HepG2 (cell line): ENCODE measurements at regions not wholly inside any gene's neighbourhood (a gene's known extent, or its start where the extent isn't known, plus 50 kb on each side); places are given as distances from the start of the nearest gene placed in this dataset.

ENCODE experiments used
- CC2D1A ChIP-seq: sonication (generic); formaldehyde crosslinking; IDR thresholded peaks from 2 replicates; pipeline ENCODE4 v1.8.1; 2023; ENCODE audit warnings: mild to moderate bottlenecking, missing genetic modification reagents
- HBP1 ChIP-seq: IDR thresholded peaks from 2 replicates; pipeline ENCODE4 v1.6.1; 2016; ENCODE audit warnings: low read depth, control low read depth
- MIER3 ChIP-seq: IDR thresholded peaks from 2 replicates; pipeline ENCODE4 v1.6.1; 2016; ENCODE audit warnings: missing compliant biosample characterization, borderline replicate concordance
- NR2F1 ChIP-seq, 2 experiments: fragments of 450-650 bp in 1 of 2; formaldehyde crosslinking in 1 of 2; IDR thresholded peaks; 2 replicates each; pipeline versions ENCODE4 v1.5.0 to v1.6.1; 2016 to 2020; ENCODE audit warnings: mild to moderate bottlenecking in 1 of 2, missing compliant biosample characterization in 1 of 2, missing genetic modification reagents in 1 of 2, moderate library complexity in 1 of 2
- TGIF2 ChIP-seq: IDR thresholded peaks from 2 replicates; pipeline ENCODE4 v1.6.1; 2016; ENCODE audit warnings: control low read depth, missing compliant biosample characterization
- ZBTB20 ChIP-seq: sonication (generic); formaldehyde crosslinking; IDR thresholded peaks from 2 replicates; pipeline ENCODE4 v1.8.1; 2023; ENCODE audit warnings: missing genetic modification reagents, low read depth, mild to moderate bottlenecking, borderline replicate concordance
- ZSCAN9 ChIP-seq: IDR thresholded peaks from 2 replicates; pipeline ENCODE4 v1.6.1; 2016; ENCODE audit warnings: borderline replicate concordance
- TF ChIP-seq, protein P1 (sequence below): sonication (generic); formaldehyde crosslinking; IDR thresholded peaks from 2 replicates; pipeline ENCODE4 v1.4.0; 2020; ENCODE audit warnings: missing genetic modification reagents
- TF ChIP-seq, protein P2 (sequence below): sonication (generic); formaldehyde crosslinking; IDR thresholded peaks from 2 replicates; pipeline ENCODE4 v1.4.0; 2020; ENCODE audit warnings: missing genetic modification reagents
- TF ChIP-seq, protein P3 (sequence below), 2 experiments: IDR thresholded peaks; 2 replicates each; pipeline ENCODE4 v1.6.1; 2011 to 2012; ENCODE audit warnings: low read length in 2 of 2, borderline replicate concordance in 1 of 2, low read depth in 1 of 2, mild to moderate bottlenecking in 1 of 2, moderate library complexity in 1 of 2
- TF ChIP-seq, protein P4 (sequence below): sonication (generic); formaldehyde crosslinking; IDR thresholded peaks from 2 replicates; pipeline ENCODE4 v1.4.0; 2020; ENCODE audit warnings: missing genetic modification reagents
- TF ChIP-seq, protein P5 (sequence below): sonication (generic); formaldehyde crosslinking; conservative IDR thresholded peaks from 2 replicates; pipeline ENCODE4 v1.4.0; 2020; ENCODE audit warnings: mild to moderate bottlenecking, missing genetic modification reagents, moderate library complexity

DNA sequence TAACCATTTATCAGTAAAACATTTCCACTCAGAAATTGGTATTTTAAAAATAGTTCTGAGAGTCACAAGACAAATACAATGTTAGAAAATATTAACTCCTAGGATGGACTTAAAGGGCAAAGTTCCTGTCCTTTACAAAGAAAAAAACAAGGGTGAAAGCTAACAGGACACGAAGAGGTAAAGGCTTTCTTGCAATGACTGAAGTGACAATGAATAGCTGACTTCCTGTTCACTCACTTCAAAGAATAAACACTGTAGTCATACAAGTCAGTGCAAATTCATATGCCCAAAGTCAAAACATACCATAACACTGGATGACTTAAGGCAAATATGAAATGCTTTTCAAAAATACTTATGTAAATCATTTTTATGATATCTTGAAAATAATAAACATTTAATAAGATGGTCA, 1389.8 kb upstream of the ALCAM start (continued):
- TF ChIP-seq, protein P1, sequence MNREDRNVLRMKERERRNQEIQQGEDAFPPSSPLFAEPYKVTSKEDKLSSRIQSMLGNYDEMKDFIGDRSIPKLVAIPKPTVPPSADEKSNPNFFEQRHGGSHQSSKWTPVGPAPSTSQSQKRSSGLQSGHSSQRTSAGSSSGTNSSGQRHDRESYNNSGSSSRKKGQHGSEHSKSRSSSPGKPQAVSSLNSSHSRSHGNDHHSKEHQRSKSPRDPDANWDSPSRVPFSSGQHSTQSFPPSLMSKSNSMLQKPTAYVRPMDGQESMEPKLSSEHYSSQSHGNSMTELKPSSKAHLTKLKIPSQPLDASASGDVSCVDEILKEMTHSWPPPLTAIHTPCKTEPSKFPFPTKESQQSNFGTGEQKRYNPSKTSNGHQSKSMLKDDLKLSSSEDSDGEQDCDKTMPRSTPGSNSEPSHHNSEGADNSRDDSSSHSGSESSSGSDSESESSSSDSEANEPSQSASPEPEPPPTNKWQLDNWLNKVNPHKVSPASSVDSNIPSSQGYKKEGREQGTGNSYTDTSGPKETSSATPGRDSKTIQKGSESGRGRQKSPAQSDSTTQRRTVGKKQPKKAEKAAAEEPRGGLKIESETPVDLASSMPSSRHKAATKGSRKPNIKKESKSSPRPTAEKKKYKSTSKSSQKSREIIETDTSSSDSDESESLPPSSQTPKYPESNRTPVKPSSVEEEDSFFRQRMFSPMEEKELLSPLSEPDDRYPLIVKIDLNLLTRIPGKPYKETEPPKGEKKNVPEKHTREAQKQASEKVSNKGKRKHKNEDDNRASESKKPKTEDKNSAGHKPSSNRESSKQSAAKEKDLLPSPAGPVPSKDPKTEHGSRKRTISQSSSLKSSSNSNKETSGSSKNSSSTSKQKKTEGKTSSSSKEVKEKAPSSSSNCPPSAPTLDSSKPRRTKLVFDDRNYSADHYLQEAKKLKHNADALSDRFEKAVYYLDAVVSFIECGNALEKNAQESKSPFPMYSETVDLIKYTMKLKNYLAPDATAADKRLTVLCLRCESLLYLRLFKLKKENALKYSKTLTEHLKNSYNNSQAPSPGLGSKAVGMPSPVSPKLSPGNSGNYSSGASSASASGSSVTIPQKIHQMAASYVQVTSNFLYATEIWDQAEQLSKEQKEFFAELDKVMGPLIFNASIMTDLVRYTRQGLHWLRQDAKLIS (CRISPR knock-in tag) = no peak
- TF ChIP-seq, protein P2, sequence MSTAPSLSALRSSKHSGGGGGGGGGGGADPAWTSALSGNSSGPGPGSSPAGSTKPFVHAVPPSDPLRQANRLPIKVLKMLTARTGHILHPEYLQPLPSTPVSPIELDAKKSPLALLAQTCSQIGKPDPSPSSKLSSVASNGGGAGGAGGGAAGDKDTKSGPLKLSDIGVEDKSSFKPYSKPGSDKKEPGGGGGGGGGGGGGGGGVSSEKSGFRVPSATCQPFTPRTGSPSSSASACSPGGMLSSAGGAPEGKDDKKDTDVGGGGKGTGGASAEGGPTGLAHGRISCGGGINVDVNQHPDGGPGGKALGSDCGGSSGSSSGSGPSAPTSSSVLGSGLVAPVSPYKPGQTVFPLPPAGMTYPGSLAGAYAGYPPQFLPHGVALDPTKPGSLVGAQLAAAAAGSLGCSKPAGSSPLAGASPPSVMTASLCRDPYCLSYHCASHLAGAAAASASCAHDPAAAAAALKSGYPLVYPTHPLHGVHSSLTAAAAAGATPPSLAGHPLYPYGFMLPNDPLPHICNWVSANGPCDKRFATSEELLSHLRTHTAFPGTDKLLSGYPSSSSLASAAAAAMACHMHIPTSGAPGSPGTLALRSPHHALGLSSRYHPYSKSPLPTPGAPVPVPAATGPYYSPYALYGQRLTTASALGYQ = peak; percentile 82
- TF ChIP-seq ZBTB20 (CRISPR knock-in tag) = peak; percentile 73; the same call in 1 of the 2 replicates
- 0 out of 2 replicates have a peak, but pooled peaks have one; percentile 38 for TF ChIP-seq HBP1 (CRISPR knock-in tag)
- peak; percentile 59; the same call in 1 of the 2 replicates for TF ChIP-seq MIER3 (CRISPR knock-in tag)
- TF ChIP-seq, protein P3, sequence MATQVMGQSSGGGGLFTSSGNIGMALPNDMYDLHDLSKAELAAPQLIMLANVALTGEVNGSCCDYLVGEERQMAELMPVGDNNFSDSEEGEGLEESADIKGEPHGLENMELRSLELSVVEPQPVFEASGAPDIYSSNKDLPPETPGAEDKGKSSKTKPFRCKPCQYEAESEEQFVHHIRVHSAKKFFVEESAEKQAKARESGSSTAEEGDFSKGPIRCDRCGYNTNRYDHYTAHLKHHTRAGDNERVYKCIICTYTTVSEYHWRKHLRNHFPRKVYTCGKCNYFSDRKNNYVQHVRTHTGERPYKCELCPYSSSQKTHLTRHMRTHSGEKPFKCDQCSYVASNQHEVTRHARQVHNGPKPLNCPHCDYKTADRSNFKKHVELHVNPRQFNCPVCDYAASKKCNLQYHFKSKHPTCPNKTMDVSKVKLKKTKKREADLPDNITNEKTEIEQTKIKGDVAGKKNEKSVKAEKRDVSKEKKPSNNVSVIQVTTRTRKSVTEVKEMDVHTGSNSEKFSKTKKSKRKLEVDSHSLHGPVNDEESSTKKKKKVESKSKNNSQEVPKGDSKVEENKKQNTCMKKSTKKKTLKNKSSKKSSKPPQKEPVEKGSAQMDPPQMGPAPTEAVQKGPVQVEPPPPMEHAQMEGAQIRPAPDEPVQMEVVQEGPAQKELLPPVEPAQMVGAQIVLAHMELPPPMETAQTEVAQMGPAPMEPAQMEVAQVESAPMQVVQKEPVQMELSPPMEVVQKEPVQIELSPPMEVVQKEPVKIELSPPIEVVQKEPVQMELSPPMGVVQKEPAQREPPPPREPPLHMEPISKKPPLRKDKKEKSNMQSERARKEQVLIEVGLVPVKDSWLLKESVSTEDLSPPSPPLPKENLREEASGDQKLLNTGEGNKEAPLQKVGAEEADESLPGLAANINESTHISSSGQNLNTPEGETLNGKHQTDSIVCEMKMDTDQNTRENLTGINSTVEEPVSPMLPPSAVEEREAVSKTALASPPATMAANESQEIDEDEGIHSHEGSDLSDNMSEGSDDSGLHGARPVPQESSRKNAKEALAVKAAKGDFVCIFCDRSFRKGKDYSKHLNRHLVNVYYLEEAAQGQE (IDR thresholded peaks at IDR 0.05; ENCODE audit: borderline replicate concordance in 1 of 2, low read depth in 1 of 2, low read length in 2 of 2) = peak in 1 of 2 experiments; percentile 37; a peak in 1 of 4 replicates
- TF ChIP-seq ZSCAN9 = peak; percentile 57; the same call in 1 of the 2 replicates
- TF ChIP-seq, protein P4, sequence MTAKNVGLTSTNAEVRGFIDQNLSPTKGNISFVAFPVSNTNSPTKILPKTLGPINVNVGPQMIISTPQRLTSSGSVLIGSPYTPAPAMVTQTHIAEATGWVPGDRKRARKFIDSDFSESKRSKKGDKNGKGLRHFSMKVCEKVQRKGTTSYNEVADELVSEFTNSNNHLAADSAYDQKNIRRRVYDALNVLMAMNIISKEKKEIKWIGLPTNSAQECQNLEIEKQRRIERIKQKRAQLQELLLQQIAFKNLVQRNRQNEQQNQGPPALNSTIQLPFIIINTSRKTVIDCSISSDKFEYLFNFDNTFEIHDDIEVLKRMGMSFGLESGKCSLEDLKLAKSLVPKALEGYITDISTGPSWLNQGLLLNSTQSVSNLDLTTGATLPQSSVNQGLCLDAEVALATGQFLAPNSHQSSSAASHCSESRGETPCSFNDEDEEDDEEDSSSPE = peak; percentile 33; the same call in 1 of the 2 replicates
- 0 out of 2 replicates have a peak, but pooled peaks have one; percentile 36 for TF ChIP-seq TGIF2 (CRISPR knock-in tag)
- peak; percentile 41 to 54; a peak in 2 of 4 replicates for TF ChIP-seq NR2F1 (CRISPR knock-in tag; IDR thresholded peaks at IDR 0.05)
- TF ChIP-seq, protein P5, sequence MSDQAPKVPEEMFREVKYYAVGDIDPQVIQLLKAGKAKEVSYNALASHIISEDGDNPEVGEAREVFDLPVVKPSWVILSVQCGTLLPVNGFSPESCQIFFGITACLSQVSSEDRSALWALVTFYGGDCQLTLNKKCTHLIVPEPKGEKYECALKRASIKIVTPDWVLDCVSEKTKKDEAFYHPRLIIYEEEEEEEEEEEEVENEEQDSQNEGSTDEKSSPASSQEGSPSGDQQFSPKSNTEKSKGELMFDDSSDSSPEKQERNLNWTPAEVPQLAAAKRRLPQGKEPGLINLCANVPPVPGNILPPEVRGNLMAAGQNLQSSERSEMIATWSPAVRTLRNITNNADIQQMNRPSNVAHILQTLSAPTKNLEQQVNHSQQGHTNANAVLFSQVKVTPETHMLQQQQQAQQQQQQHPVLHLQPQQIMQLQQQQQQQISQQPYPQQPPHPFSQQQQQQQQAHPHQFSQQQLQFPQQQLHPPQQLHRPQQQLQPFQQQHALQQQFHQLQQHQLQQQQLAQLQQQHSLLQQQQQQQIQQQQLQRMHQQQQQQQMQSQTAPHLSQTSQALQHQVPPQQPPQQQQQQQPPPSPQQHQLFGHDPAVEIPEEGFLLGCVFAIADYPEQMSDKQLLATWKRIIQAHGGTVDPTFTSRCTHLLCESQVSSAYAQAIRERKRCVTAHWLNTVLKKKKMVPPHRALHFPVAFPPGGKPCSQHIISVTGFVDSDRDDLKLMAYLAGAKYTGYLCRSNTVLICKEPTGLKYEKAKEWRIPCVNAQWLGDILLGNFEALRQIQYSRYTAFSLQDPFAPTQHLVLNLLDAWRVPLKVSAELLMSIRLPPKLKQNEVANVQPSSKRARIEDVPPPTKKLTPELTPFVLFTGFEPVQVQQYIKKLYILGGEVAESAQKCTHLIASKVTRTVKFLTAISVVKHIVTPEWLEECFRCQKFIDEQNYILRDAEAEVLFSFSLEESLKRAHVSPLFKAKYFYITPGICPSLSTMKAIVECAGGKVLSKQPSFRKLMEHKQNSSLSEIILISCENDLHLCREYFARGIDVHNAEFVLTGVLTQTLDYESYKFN = peak; percentile 99
- no peak for TF ChIP-seq CC2D1A (CRISPR knock-in tag)
